ENCODE measurements at regions not wholly inside any gene's neighbourhood (a gene's known extent, or its start where the extent isn't known, plus 50 kb on each side); places are given as distances from the start of the nearest gene placed in this dataset.

GRCh38 chr6:23457321-23457720 lies 668.7 kb upstream of the NRSN1 start:
- intact Hi-C loops (cut with DNase I) = no loop called here
- FAIRE-seq = no peak

GRCh38 chr6:23465912-23466311 lies 660.1 kb upstream of the NRSN1 start:
- H3K27ac ChIP-seq (ENCODE audit: low read depth in 2 of 2, low read length in 2 of 2) = no peak overlapping the region
- H3K36me3 ChIP-seq (ENCODE audit: control insufficient read depth in 2 of 3, insufficient read depth in 3 of 3, low read length in 3 of 3) = no peaks in the 10 kb centered on the region
- H3K4me3 ChIP-seq (ENCODE audit: low read length in 3 of 3) = no peak overlapping the region
- no peak overlapping the region for H3K9ac ChIP-seq (ENCODE audit: low read length in 3 of 3)
- no peak for FAIRE-seq
- H3K9me3 ChIP-seq (ENCODE audit: control insufficient read depth in 2 of 3, insufficient read depth in 1 of 3, low read length in 3 of 3) = peaks cover 0 to 3% (median 0%) of the 10 kb centered on the region in 3 donors
- DNase-seq = no peak
- H3K27me3 ChIP-seq (ENCODE audit: control insufficient read depth, insufficient read depth, low read length) = no peaks in the 10 kb centered on the region
- no peaks in the 10 kb centered on the region for H3K4me1 ChIP-seq (ENCODE audit: control insufficient read depth in 2 of 3, insufficient read depth in 2 of 3, low read depth in 1 of 3, low read length in 3 of 3)
- intact Hi-C loops (cut with DNase I) = no loop called here
- TF ChIP-seq CTCF (IDR thresholded peaks at IDR 0.05; ENCODE audit: borderline replicate concordance, extremely low read depth, insufficient read depth) = no peak

More at GRCh38 chr6:23457321-23457720, 668.7 kb upstream of the NRSN1 start:
- DNase-seq = no peak
- no peak overlapping the region for H3K27ac ChIP-seq (ENCODE audit: low read depth in 2 of 2, low read length in 2 of 2)
- no peak overlapping the region for H3K4me3 ChIP-seq (ENCODE audit: low read length in 3 of 3)
- no peaks in the 10 kb centered on the region for H3K4me1 ChIP-seq (ENCODE audit: control insufficient read depth in 2 of 3, insufficient read depth in 2 of 3, low read depth in 1 of 3, low read length in 3 of 3)
- H3K9ac ChIP-seq (ENCODE audit: low read length in 3 of 3) = no peak overlapping the region
- no peaks in the 10 kb centered on the region for H3K36me3 ChIP-seq (ENCODE audit: control insufficient read depth in 2 of 3, insufficient read depth in 3 of 3, low read length in 3 of 3)
- TF ChIP-seq CTCF (IDR thresholded peaks at IDR 0.05; ENCODE audit: borderline replicate concordance, extremely low read depth, insufficient read depth) = no peak
- H3K9me3 ChIP-seq (ENCODE audit: control insufficient read depth in 2 of 3, insufficient read depth in 1 of 3, low read length in 3 of 3) = peaks cover 0 to 3% (median 0%) of the 10 kb centered on the region in 3 donors
- H3K27me3 ChIP-seq (ENCODE audit: control insufficient read depth, insufficient read depth, low read length) = no peaks in the 10 kb centered on the region

- no peak overlapping the region for H3K27ac ChIP-seq (ENCODE audit: low read depth in 2 of 2, low read length in 2 of 2)
- H3K36me3 ChIP-seq (ENCODE audit: control insufficient read depth in 2 of 3, insufficient read depth in 3 of 3, low read length in 3 of 3) = no peaks in the 10 kb centered on the region
- no peaks in the 10 kb centered on the region for H3K4me1 ChIP-seq (ENCODE audit: control insufficient read depth in 2 of 3, insufficient read depth in 2 of 3, low read depth in 1 of 3, low read length in 3 of 3)
- H3K4me3 ChIP-seq (ENCODE audit: low read length in 3 of 3) = no peak overlapping the region
- FAIRE-seq (no peak), DNase-seq (no peak)
- H3K27me3 ChIP-seq (ENCODE audit: control insufficient read depth, insufficient read depth, low read length) = no peaks in the 10 kb centered on the region
- intact Hi-C loops (cut with DNase I) = no loop called here
- H3K9ac ChIP-seq (ENCODE audit: low read length in 3 of 3) = no peak overlapping the region
- no peaks in the 10 kb centered on the region for H3K9me3 ChIP-seq (ENCODE audit: control insufficient read depth in 2 of 3, insufficient read depth in 1 of 3, low read length in 3 of 3)
- TF ChIP-seq CTCF (IDR thresholded peaks at IDR 0.05; ENCODE audit: borderline replicate concordance, extremely low read depth, insufficient read depth) = no peak
Measured at GRCh38 chr6:23477586-23477985, 648.4 kb upstream of the NRSN1 start.

GRCh38 chr6:23478312-23478711 lies 647.7 kb upstream of the NRSN1 start:
- FAIRE-seq = no peak

More at GRCh38 chr6:23478312-23478711, 647.7 kb upstream of the NRSN1 start:
- intact Hi-C loops (cut with DNase I) = no loop called here
- Histone ChIP-seq H3K4me3 (ENCODE audit: low read length in 3 of 3) (no peak overlapping the region), H3K4me1 (ENCODE audit: control insufficient read depth in 2 of 3, insufficient read depth in 2 of 3, low read depth in 1 of 3, low read length in 3 of 3) (no peaks in the 10 kb centered on the region), H3K9me3 (ENCODE audit: control insufficient read depth in 2 of 3, insufficient read depth in 1 of 3, low read length in 3 of 3) (no peaks in the 10 kb centered on the region), H3K9ac (ENCODE audit: low read length in 3 of 3) (no peak overlapping the region), H3K27ac (ENCODE audit: low read depth in 2 of 2, low read length in 2 of 2) (no peak overlapping the region), H3K36me3 (ENCODE audit: control insufficient read depth in 2 of 3, insufficient read depth in 3 of 3, low read length in 3 of 3) (no peaks in the 10 kb centered on the region), H3K27me3 (ENCODE audit: control insufficient read depth, insufficient read depth, low read length) (no peaks in the 10 kb centered on the region)
- no peak for DNase-seq
- no peak for TF ChIP-seq CTCF (IDR thresholded peaks at IDR 0.05; ENCODE audit: borderline replicate concordance, extremely low read depth, insufficient read depth)
